Activated CD4-positive, alpha-beta T cell treated with anti-CD3 and anti-CD28 coated beads for 36 hours (primary cell): ENCODE measurements at regions not wholly inside any gene's neighbourhood (a gene's known extent, or its start where the extent isn't known, plus 50 kb on each side); places are given as distances from the start of the nearest gene placed in this dataset.

Experiments used
- ATAC-seq: fragments of 200-7000 bp; cut with Tn5 transposase; one replicate; pipeline ENCODE4 v1.10.0; 2021; ENCODE audit warnings: mild to moderate bottlenecking, moderate library complexity
- CTCF ChIA-PET: fragments of 350-600 bp; sonication (Branson Sonifier 250); formaldehyde crosslinking; loops from one replicate; lab custom pipeline; 2021; ENCODE audit warnings: antibody characterized with exemption; lab: Charles Lee
- POLR2A ChIA-PET: fragments of 350-600 bp; sonication (Branson Sonifier 250); formaldehyde crosslinking; loops from one replicate; lab custom pipeline; 2021; ENCODE audit warnings: antibody characterized with exemption, inconsistent platforms; lab: Charles Lee
- DNase-seq: peaks from one replicate; pipeline ENCODE4 v3.0.0-alpha.2; 2020
- H3K27ac Mint-ChIP-seq: one replicate; pipeline ENCODE4 v1.8.0; 2021; ENCODE audit warnings: mixed read lengths
- H3K27me3 Mint-ChIP-seq: one replicate; pipeline ENCODE4 v1.8.0; 2021; ENCODE audit warnings: mixed read lengths
- H3K36me3 Mint-ChIP-seq: one replicate; pipeline ENCODE4 v1.8.0; 2021; ENCODE audit warnings: low read depth, mixed read lengths
- H3K4me1 Mint-ChIP-seq: one replicate; pipeline ENCODE4 v1.8.0; 2021; ENCODE audit warnings: mixed read lengths
- H3K4me3 Mint-ChIP-seq: one replicate; pipeline ENCODE4 v1.8.0; 2021; ENCODE audit warnings: mild to moderate bottlenecking, moderate library complexity, mixed read lengths
- H3K9me3 Mint-ChIP-seq: one replicate; pipeline ENCODE4 v1.8.0; 2021; ENCODE audit warnings: low read depth, mixed read lengths
- intact Hi-C, 2 experiments: fragments of 100-400 bp; cut with DNase I in 1 of 2; cut with micrococcal nuclease in 1 of 2; formaldehyde crosslinking; loops; one replicate each; pipeline versions ENCODE4 v1.14.2 to v1.15.1; 2022 to 2024; cut with DNase I, micrococcal nuclease

DNA sequence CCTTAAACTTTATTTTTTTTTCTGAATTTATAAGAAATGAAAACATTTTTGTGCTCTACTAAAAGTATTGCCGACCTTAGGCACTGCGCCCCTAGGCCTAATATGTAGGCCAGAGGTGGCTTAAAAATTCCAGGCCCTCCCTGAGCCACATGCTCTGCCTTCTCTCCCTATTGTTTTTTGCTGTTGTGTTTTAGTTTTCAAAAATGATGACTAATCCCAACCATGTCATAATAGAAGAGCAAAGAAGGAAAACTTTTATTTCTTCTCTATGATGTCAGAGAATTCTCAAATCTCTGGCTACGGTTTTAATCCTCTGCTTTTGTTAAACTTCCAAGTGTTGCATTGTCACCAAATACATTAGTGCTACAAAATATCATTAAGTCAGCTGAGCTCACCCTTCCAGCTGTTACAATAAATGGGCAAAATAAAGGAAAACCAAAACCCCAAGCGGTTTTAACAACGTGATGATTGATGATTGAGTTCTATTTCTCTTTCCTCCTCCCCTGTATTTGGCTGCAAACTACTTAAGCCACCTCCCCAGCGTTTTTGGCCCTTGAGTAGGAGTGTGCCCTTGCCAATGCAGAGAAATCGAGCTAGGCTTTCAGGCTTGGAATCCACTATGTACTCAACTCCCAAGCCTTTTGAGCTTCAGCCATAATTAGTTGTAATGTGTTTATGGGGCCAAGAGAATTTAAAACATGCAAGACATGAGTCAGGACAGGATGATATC is 163.5 kb upstream of the POU3F3 start:
- Mint-ChIP-seq H3K36me3 (no peaks in the 10 kb centered on the region), H3K9me3 (no peaks in the 10 kb centered on the region), H3K4me3 (no peak overlapping the region), H3K27me3 (peaks cover 2% of the 10 kb centered on the region), H3K27ac (no peak overlapping the region), H3K4me1 (no peaks in the 10 kb centered on the region)
- ChIA-PET CTCF (no interaction called here), POLR2A (no interaction called here)
- no peak for DNase-seq
- intact Hi-C loops = no loop called here
- ATAC-seq = no peak

GRCh38 chr2:104698276-104698675 is 155.6 kb upstream of the POU3F3 start:
- Mint-ChIP-seq H3K36me3 (no peaks in the 10 kb centered on the region), H3K4me3 (no peak overlapping the region), H3K4me1 (no peaks in the 10 kb centered on the region), H3K27ac (no peak overlapping the region), H3K27me3 (no peaks in the 10 kb centered on the region), H3K9me3 (no peaks in the 10 kb centered on the region)
- ChIA-PET CTCF (interaction anchor here (0.8 kb wide), 2 partner anchors 10 to 12 kb away, joined by 3 to 4 read pairs; no protein-coding TSS in a partner anchor), POLR2A (no interaction called here)
- DNase-seq (no peak), ATAC-seq (no peak)
- intact Hi-C loops = no loop called here

GRCh38 chr2:104701411-104701911 is 152.5 kb upstream of the POU3F3 start:
- intact Hi-C loops = no loop called here
- Mint-ChIP-seq H3K4me3 (no peak overlapping the region), H3K4me1 (no peaks in the 10 kb centered on the region), H3K9me3 (no peaks in the 10 kb centered on the region), H3K27me3 (no peaks in the 10 kb centered on the region), H3K27ac (no peak overlapping the region), H3K36me3 (no peaks in the 10 kb centered on the region)
- POLR2A ChIA-PET = no interaction called here
- ATAC-seq (no peak), DNase-seq (no peak)
- CTCF ChIA-PET = no interaction called here

DNA sequence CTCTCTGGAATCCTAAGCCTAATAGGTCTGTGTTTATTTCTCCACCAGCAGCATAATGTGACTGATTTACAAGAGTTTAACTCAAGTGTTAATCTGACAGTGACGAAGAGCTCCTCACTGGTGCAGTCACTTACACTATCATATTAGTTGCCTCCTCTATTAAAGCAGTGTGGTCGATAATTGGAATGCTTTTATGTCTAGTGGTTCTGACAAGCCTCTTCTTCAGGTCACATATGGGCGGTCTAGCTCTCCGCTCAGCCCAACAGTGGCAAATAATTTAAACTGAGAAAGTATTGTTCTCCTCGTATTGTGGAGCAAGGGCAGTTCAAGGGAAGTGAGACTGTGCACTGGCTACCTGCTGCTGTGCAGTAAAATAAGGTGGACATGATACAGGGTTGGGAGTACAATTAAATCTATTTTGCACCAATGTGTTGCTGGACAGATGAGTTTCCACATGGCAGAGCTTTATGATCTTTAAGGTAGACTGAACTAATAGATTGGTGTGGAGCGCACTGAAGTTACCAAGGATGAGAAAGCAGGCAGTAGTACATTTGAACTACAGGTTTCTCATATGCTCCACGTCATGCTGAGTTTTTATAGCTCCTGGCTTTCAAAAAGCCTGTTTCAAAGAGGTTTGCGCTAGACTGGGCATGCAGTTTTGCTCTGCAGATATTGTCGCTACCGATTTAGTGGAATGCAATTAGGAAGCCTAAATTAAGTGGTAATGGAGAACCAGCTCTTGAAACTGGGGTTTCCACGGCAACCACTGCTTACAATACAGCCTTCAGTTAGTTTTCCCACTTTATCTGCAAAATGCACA is 151.7 kb upstream of the POU3F3 start:
- no peaks in the 10 kb centered on the region for H3K4me1 Mint-ChIP-seq
- H3K4me3 Mint-ChIP-seq = no peak overlapping the region
- intact Hi-C loops = no loop called here
- no peak overlapping the region for H3K27ac Mint-ChIP-seq
- no peaks in the 10 kb centered on the region for H3K9me3 Mint-ChIP-seq
- DNase-seq (no peak), ATAC-seq (no peak)
- H3K36me3 Mint-ChIP-seq = no peaks in the 10 kb centered on the region
- POLR2A ChIA-PET = no interaction called here
- CTCF ChIA-PET = no interaction called here
- no peaks in the 10 kb centered on the region for H3K27me3 Mint-ChIP-seq

- H3K27me3 Mint-ChIP-seq = no peaks in the 10 kb centered on the region
- ChIA-PET POLR2A (no interaction called here), CTCF (interaction anchor here (0.7 kb wide), 1 partner anchor 256 kb away, joined by 3 read pairs; no protein-coding TSS in a partner anchor)
- H3K4me1 Mint-ChIP-seq = no peaks in the 10 kb centered on the region
- H3K36me3 Mint-ChIP-seq = no peaks in the 10 kb centered on the region
- no peak overlapping the region for H3K4me3 Mint-ChIP-seq
- DNase-seq = no peak
- ATAC-seq = no peak
- H3K27ac Mint-ChIP-seq = no peak overlapping the region
- intact Hi-C loops = no loop called here
- no peaks in the 10 kb centered on the region for H3K9me3 Mint-ChIP-seq
Measured at GRCh38 chr2:104703669-104704068, 150.2 kb upstream of the POU3F3 start.

DNA sequence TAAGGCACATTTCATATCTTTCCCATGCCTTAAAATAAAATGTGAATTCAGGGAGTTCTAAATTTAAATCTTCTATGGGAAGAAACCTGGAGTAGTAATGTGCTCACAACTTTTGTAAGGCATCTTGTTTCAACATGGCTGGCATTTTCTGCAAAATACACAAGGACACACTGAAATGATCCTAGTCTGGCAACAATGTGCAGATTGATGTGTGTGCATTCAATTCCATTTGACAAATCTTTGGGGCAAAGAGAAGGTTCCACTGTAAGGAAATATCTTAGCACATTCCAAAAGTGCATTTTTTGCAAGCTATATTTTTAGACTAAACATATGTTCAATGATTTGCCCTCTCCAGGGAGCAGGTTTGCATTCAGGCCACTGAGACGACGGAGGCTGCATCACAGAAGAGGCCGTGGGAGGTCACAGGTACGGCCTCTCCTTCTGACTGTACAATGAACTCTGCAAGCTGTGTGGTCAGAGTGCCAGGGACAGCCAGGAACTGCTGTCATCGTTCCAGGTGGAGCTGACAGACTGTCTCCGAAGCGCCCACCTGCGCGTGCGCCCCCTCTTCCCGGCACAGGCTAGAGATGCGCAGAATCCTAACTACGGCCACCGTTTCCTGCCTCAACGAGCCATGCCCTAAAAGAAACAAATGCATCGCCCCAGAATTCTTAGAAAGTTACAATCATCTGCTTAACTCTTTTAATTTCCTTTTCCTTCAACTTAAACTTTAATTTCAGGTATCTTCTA is 149.2 kb upstream of the POU3F3 start:
- Mint-ChIP-seq H3K27me3 (no peaks in the 10 kb centered on the region), H3K9me3 (no peaks in the 10 kb centered on the region), H3K4me3 (no peak overlapping the region), H3K27ac (no peak overlapping the region), H3K4me1 (no peaks in the 10 kb centered on the region), H3K36me3 (no peaks in the 10 kb centered on the region)
- ChIA-PET POLR2A (no interaction called here), CTCF (no interaction called here)
- ATAC-seq (no peak), DNase-seq (no peak)
- intact Hi-C loops = no loop called here

- CTCF ChIA-PET = no interaction called here
Measured at GRCh38 chr2:104707056-104707455, 146.9 kb upstream of the POU3F3 start.

GRCh38 chr2:104708967-104709366 is 144.9 kb upstream of the POU3F3 start:
- intact Hi-C loops = no loop called here
- no peak overlapping the region for H3K4me3 Mint-ChIP-seq
- H3K27ac Mint-ChIP-seq = no peak overlapping the region
- ChIA-PET POLR2A (no interaction called here), CTCF (interaction anchor here (0.6 to 0.7 kb wide), 2 partner anchors 10 to 308 kb away, joined by 3 read pairs; no protein-coding TSS in a partner anchor)
- DNase-seq (no peak), ATAC-seq (no peak)
- H3K36me3 Mint-ChIP-seq = no peaks in the 10 kb centered on the region
- H3K4me1 Mint-ChIP-seq = no peaks in the 10 kb centered on the region
- H3K27me3 Mint-ChIP-seq = no peaks in the 10 kb centered on the region
- H3K9me3 Mint-ChIP-seq = peaks cover 2% of the 10 kb centered on the region

More at GRCh38 chr2:104707056-104707455, 146.9 kb upstream of the POU3F3 start:
- Mint-ChIP-seq H3K27me3 (no peaks in the 10 kb centered on the region), H3K4me3 (no peak overlapping the region), H3K9me3 (peaks cover 2% of the 10 kb centered on the region), H3K4me1 (no peaks in the 10 kb centered on the region), H3K36me3 (no peaks in the 10 kb centered on the region), H3K27ac (no peak overlapping the region)
- intact Hi-C loops = no loop called here
- ATAC-seq = no peak
- no peak for DNase-seq
- POLR2A ChIA-PET = no interaction called here

DNA sequence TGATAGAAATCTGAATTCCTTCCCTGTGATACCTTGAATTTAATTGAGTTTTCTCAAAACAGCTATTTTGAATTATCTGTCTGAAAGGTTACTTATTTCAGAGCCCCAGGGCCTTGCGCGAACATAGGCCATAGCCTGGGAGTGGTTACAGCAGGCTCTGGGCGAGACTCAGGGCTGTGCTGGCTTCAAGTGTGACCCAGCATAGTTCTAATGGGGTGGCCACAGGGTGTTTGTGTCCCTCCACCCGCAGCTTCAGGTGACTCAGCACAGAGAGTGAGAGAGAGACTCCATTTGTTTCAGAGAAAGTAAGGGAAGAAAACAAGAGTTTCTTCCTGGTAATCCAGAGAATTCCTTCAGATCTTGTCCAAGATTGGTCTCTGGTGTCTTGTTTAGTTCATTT is 137.9 kb upstream of the POU3F3 start:
- no peaks in the 10 kb centered on the region for H3K36me3 Mint-ChIP-seq
- POLR2A ChIA-PET = no interaction called here
- CTCF ChIA-PET = no interaction called here
- peaks cover 5% of the 10 kb centered on the region for H3K9me3 Mint-ChIP-seq
- DNase-seq (no peak), ATAC-seq (no peak)
- no peaks in the 10 kb centered on the region for H3K27me3 Mint-ChIP-seq
- H3K4me1 Mint-ChIP-seq = no peaks in the 10 kb centered on the region
- no peak overlapping the region for H3K27ac Mint-ChIP-seq
- H3K4me3 Mint-ChIP-seq = no peak overlapping the region
- intact Hi-C loops = no loop called here

DNA sequence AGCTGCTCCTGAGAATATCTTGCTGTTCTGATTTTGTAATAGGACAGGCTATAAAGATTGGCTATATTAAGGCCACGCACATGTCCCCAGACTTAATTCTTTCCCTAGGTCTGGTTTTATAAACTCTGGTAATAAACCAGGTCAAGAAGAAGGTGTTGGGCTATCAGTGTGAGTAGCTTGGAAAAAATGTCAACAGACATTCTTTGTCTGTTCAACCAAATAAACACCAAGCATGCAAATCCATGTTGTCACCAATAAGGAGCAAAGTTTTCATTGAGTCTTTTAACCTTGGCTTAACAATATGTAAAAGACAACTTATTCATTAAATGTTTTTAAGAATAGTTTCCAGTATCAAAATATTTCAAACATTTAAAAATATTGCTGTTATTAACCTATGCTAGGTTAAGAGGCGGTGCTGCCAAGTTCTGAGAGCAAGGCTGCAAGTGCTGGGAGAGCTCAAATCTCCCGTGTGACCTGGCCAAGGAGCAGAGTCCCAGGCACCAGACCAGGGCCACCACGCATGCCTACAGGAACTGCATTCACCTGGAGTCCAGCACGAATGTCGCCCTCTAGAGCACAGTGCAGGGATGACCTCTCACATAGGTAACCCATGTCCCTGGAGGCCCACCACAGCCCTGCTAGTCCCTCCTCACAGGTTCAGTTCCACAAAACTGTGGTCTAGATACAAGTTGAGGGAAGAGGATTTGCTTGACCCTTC is 120.5 kb upstream of the POU3F3 start:
- CTCF ChIA-PET = interaction anchor here (0.7 kb wide), 1 partner anchor 117 kb away, joined by 3 read pairs; no protein-coding TSS in a partner anchor
- peak; percentile 59 for DNase-seq
- no peak overlapping the region for H3K4me3 Mint-ChIP-seq
- no peak overlapping the region for H3K27ac Mint-ChIP-seq
- ATAC-seq = peak; percentile 47
- POLR2A ChIA-PET = no interaction called here
- intact Hi-C loops = no loop called here
- H3K9me3 Mint-ChIP-seq = peaks cover 2% of the 10 kb centered on the region
- no peaks in the 10 kb centered on the region for H3K36me3 Mint-ChIP-seq
- peaks cover 16% of the 10 kb centered on the region for H3K4me1 Mint-ChIP-seq
- no peaks in the 10 kb centered on the region for H3K27me3 Mint-ChIP-seq
